KG1 (cell line): ENCODE measurements at regions not wholly inside any gene's neighbourhood (a gene's known extent, or its start where the extent isn't known, plus 50 kb on each side); places are given as distances from the start of the nearest gene placed in this dataset.
"Not testable (repeated sequence)": the region's sequence is repeated elsewhere in the genome, so short reads cannot be mapped to it uniquely, and the experiment has no call there.

ENCODE experiments used
- DNase-seq: peaks from one replicate; lab custom pipeline; 2025; lab: John Stamatoyannopoulos, UW

DNA sequence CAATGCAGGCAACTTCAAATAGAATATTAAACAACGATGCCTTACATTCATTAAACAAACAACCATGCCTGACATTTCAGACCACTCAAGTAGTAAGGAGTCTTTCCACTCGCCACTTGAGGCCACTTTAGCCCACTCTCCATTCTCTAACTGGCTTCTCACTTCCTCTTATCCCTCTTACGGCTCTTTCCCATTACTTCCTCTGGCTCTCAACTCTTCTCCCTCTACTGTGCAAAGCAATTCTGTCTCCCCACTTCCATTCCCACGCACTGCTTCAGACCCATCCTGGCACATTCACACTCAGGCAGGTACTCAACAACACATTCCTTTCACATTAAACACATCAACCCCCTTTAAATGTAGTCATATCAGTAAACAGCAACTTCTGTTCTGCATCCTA lies 229.8 kb upstream of the IPO5 start:
- DNase-seq: no peak

DNA sequence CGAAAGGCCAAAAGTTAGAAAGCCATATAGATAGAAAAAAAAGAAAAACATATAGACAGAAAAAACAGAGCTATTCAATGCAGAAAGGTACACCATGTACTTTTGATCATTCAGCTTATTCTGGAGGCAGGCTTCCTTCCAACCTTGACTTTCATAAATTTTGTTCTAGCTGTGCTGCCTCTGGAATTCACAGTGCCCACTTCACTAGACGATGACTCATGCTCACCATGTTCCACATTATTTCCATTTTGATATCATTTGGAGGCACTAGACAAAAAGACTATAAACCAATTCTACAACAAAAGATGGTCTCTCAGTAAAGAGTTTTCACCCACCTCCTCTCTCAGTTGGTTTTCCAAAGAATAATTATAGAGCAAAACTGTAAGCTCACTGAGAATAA lies 229.0 kb upstream of the IPO5 start:
- no peak for DNase-seq

DNA sequence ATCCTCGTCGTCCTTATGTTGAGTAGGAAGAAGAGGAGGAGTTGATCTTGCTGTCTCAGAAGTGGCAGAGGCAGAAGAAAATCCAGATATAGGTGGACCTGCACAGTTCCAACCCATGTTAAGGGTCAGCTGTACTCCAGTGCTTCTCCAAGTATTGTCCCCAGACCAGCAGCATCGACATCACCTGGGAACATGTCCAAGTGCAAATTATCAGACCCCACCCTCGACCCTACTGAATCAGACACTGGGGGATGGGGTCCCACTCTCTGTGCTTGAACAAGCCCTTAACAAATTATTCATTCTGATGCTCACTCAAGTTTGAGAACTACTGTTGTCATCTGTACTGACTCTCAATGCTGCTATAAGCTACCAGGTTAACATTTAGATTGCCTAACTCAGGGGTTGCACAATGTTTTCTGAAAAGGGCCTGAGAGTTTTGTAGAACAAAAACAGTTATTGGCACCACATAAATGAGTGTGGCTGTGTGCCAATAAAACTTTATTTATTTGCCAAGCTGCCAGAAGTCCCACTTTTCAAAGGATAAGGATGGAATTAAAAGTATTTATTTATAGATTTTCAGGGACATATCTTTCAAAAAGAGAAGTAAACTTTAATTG lies 226.7 kb upstream of the IPO5 start:
- DNase-seq: no peak

DNA sequence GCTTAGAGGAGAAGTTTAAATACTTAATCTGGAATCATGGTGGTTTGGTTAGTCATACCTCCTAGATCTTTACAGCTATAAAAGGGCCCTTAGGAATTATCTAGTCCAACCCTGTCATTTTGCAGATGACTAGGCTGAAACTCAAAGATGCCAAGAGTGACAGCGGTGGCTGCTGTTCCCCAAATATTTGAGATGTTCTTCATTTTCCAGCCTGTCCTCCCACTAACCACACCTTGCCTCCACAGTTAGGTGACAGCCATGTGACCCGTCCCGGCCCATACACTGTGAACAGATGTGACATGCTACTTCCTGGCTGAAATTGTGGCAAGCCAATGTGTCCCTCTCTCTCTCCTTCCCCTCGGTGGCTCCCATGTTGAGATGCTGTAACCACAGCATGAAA lies 225.5 kb upstream of the IPO5 start:
- no peak for DNase-seq

DNA sequence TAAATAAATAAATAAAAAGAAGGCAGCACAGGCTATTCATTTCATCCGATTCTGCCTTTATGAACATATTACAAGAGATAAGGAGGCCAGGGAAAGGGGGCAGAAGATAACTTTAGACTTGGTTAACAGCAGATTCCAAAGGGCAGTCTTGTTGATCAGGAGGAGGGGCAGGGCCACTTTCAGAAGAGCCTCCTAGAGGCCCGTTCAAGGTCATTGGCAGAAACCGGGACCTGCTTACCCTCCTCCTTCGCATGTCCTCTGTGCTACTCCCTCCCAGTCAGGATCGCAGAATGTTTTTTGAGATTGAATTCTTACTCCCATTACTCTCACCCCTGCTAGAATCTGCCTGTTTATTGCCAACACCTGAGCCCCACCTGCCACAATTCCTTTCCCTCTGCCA lies 217.0 kb upstream of the IPO5 start:
- no peak for DNase-seq

DNA sequence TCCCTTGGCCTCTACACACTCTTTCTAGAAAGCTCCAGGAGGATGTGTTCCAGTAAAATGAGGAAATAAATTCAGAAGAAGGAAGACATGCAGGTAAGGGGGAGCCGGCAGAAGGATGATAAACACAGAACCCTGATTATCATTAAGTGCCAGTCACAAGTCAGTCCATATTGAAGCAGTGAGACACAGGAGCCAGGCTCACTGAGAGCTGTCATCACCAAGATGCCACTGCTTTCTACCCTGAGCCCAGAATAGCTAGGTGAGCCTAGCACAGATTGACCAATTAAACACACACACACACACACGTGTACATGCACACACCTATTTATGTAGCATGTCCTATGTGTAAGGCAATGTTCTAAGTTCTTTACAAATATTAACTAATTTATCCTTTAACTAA lies 211.4 kb upstream of the IPO5 start:
- no peak for DNase-seq

DNA sequence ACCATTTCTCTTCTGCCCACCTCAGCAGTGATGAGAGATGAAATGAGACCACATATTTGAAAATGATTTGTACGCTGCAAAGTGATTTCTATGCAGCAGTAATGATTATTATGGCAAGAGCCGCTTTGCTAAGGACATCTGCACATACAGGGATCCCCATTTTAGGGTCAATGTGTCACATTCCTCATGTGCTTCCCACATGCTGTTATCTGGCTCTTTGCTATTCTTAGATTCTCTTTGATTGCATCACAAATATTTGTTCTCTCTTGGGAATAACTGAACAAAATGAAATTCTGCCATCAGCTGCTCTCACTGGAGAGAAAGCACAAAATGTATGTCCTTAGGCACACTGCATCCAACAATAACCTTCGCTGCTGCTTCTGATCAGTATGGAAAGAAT lies 209.5 kb upstream of the IPO5 start:
- no peak for DNase-seq

GRCh38 chr13:97746649-97747048 lies 206.8 kb upstream of the IPO5 start:
- no peak for DNase-seq

DNA sequence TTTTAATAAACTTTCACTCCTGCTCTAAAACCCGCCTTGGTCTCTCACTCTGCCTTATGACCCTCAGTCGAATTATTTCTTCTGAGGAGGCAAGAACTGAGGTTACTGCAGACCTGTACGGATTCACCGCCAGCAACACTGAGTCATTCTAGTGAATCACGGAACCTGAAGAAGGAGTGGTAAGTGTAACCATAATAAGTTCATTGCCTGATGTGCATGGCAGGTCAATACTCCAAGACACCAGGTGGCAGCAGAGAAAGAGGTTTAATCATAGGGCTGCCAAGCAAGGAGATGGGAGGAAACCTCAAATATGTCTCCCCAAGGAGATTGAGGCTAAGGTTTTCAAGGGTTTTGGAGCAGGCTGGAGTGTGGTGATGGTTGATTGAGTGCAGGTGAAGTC lies 204.3 kb upstream of the IPO5 start:
- no peak for DNase-seq

GRCh38 chr13:97751477-97751876 lies 202.0 kb upstream of the IPO5 start:
- DNase-seq: no peak

DNA sequence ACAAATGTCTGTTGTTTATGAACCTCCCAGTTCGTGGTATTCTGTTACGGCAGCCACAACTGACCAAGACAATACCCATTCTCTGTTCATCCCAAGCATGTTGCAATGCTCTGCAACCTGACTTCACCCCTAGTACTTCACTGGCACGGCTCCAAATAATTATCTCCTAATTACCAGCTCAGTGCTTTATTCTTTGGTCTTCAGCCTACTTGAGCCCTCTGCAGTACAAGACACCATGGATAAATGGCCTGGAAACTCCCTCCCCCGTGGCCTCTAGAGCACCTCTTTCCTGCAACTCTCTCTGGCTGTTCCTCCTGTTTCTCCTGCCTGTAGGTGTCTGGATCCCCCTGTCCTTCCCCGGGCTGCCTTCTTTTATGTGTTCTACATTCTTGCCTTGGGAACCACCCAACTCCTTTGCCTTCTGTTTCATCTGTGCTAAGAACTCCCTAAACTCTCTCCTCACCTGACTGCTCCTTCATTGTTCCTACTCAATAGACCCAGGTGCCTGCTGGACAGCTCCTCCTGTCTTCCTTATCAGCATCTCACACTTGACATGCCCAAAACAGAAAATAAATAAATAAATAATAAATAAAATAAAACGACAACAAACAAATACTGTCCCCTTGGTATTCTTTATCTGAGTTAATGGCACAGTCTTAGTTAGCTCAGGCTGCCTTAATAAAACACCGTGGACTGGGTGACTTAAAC lies 200.4 kb upstream of the IPO5 start:
- DNase-seq: no peak

GRCh38 chr13:97753942-97754670 lies 199.4 kb upstream of the IPO5 start:
- no peak for DNase-seq

DNA sequence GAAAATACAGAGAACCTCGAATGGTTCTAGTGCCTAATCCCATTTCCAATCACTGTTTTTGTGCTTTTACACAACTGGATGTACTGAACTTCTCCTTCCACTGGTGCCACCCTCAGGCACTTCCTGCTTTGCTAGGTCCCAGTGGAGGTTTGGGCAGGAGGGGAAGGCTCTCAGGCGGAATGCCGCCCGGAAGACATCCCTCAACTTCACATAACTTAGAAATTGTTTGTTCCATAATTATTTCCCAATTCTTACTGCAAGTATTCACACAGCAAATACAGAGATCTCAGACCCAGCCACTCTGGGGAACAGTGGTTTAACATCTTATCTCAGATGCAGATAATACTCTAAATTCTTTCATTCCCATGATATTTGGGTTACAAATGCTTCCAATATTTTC lies 195.7 kb upstream of the IPO5 start:
- DNase-seq: no peak

GRCh38 chr13:97758317-97758716 lies 195.2 kb upstream of the IPO5 start:
- no peak for DNase-seq

GRCh38 chr13:97761796-97762540 lies 191.5 kb upstream of the IPO5 start:
- DNase-seq: no peak

- DNase-seq: no peak
Measured at GRCh38 chr13:97766749-97767148, 186.7 kb upstream of the IPO5 start.

- no peak for DNase-seq
Measured at GRCh38 chr13:97768134-97768533, 185.3 kb upstream of the IPO5 start.

DNA sequence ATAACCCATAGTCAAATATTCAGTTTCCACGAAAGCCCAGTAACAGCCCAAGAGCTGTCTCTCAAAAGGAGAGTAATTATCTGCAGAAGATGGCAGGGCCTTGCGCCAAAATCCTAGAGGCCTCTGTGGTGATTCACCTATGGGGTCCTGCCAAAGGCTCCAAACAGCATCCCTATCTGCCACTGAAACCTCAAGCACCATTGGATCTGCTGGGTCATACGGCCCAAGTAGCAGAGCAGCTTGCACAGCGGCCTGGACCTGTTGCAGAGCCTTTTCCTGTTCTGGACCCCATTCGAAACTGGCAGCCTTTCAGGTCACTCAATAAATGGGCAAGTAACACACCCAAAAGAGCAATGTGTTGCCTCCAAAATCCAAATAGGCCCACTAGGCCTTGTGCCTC lies 183.2 kb upstream of the IPO5 start:
- DNase-seq: not testable (repeated sequence)

- not testable (repeated sequence) for DNase-seq
Measured at GRCh38 chr13:97772466-97772865, 181.0 kb upstream of the IPO5 start.

- not testable (repeated sequence) for DNase-seq
Measured at GRCh38 chr13:97774391-97775100, 178.9 kb upstream of the IPO5 start.

- DNase-seq: no peak
Measured at GRCh38 chr13:97780486-97780885, 173.0 kb upstream of the IPO5 start.

- DNase-seq: no peak
Measured at GRCh38 chr13:97781891-97782305, 171.6 kb upstream of the IPO5 start.
